ENCODE measurements at regions not wholly inside any gene's neighbourhood (a gene's known extent, or its start where the extent isn't known, plus 50 kb on each side); places are given as distances from the start of the nearest gene placed in this dataset.

- TF ChIP-seq, protein P1, sequence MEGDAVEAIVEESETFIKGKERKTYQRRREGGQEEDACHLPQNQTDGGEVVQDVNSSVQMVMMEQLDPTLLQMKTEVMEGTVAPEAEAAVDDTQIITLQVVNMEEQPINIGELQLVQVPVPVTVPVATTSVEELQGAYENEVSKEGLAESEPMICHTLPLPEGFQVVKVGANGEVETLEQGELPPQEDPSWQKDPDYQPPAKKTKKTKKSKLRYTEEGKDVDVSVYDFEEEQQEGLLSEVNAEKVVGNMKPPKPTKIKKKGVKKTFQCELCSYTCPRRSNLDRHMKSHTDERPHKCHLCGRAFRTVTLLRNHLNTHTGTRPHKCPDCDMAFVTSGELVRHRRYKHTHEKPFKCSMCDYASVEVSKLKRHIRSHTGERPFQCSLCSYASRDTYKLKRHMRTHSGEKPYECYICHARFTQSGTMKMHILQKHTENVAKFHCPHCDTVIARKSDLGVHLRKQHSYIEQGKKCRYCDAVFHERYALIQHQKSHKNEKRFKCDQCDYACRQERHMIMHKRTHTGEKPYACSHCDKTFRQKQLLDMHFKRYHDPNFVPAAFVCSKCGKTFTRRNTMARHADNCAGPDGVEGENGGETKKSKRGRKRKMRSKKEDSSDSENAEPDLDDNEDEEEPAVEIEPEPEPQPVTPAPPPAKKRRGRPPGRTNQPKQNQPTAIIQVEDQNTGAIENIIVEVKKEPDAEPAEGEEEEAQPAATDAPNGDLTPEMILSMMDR (IDR thresholded peaks at IDR 0.05): no peak
- no peak for TF ChIP-seq POLR2A (IDR thresholded peaks at IDR 0.05)
Measured at GRCh38 chr18:41769265-41769664, 185.8 kb upstream of the PIK3C3 start.

Data from Peyer's patch (tissue), 4 donors.